NCI-H526 (cell line): ENCODE measurements at regions not wholly inside any gene's neighbourhood (a gene's known extent, or its start where the extent isn't known, plus 50 kb on each side); places are given as distances from the start of the nearest gene placed in this dataset.

Experiments
- DNase-seq, 2 experiments: peaks; one replicate each; lab custom pipeline; 2025; lab: John Stamatoyannopoulos, UW

DNA sequence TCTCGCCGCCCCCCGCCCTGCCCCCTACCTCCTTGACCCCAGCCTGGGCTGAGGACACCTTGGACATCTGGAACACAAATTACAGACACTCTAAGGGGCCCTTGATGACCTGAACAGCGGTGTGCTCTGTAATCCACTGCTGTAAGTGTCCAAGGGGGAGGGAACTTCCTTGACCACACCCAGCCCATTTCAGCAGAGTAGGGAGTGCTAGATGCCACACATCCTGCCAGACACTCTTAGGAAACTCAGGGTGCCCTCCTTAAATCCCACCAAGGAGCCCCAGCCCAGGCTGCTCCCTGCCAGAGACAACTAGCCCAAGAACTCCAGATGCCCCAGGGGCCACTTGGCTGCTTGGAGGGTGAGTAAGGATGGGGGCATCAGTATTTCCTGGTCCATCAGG, 282.2 kb downstream of the RRAGC start:
- DNase-seq = no peak

DNA sequence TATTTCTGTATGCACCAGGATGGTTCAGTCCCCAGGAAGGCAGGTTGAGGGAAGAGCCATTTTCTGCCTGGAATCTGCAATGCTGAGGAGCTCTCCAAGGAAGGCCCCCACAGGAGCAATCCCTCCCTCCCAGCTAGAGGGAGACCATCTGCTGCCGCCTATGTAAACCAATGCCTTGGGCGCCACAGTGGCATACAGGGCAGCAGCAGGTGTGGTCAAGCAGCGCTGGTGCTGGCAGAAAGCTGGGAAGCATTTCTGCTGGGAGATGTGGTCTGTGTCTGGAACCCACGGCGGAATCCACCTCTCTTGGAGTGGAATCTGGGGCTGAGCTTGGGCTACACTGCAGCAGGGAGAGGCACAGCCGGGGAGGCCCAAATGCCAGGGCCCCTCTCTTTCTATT, 283.3 kb downstream of the RRAGC start:
- peak; percentile 40 to 74 for DNase-seq

DNA sequence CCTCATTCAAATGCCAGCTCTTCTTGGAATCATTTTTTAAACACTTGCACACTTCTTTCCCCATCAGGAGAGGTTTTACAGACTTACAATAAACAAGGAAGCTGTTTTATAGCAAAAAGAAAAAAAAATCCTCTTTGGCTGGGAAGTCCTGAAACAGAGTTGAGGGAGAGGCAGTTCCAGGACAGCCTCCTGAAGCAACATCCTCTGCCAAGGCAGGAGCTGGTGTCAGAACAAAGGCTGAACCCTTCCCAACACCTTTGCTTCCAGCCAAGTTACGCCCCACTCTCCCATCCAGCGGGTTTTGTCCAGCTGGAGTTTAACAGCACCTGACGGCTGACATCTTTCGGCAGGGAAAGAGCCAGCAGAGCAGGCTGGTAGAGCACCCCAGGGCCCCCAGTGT, 287.8 kb downstream of the RRAGC start:
- no peak for DNase-seq

DNA sequence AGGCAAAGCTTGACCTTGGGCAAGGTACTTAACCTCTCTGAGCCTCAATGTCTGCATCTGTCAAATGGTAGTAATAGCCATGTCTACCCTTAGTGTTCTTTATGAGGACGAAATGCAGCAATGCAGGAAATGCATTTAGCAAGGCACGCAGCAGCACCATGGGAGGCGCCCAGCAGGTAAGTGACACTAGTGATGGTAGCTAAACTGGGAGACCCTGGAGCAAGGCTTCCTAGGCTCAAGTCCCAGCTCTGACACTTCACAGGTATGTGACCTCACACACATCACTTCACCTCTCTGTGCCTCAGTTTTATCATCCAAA, 289.0 kb downstream of the RRAGC start:
- DNase-seq = no peak

DNA sequence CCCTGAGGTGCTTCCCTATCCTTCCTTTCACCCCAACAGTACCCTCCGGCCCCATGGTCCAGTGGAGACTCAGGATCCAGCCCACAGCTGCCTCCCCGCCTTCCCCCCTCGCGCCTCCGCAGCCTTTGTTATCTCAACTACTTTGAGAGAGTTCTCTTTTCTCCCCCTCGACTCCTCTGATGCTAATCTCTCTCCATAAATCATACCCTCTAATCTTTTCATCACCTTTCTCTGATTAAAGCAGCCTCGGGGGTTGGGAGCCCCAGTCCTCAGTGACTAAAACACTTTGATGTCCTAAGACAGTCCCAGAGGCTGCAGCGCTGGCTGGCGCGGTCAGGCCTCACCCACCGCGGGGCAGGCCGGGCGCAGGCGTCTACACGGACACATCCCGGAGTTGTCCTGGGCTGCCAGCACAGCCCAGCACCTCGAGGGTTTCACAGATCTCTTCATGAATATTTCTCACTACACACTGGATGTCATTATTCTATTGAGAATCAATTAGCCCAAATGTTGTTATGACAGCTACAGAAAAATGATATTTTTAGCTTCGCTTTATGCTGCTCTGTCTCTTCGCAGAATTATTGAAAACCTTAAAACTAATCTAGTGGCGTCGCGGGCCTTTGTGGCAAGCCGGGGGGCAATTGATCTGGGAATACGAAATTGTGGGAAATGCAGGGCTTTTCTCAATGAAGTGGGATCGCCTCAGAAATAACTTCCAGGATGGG, 289.5 kb downstream of the RRAGC start:
- no peak for DNase-seq

DNA sequence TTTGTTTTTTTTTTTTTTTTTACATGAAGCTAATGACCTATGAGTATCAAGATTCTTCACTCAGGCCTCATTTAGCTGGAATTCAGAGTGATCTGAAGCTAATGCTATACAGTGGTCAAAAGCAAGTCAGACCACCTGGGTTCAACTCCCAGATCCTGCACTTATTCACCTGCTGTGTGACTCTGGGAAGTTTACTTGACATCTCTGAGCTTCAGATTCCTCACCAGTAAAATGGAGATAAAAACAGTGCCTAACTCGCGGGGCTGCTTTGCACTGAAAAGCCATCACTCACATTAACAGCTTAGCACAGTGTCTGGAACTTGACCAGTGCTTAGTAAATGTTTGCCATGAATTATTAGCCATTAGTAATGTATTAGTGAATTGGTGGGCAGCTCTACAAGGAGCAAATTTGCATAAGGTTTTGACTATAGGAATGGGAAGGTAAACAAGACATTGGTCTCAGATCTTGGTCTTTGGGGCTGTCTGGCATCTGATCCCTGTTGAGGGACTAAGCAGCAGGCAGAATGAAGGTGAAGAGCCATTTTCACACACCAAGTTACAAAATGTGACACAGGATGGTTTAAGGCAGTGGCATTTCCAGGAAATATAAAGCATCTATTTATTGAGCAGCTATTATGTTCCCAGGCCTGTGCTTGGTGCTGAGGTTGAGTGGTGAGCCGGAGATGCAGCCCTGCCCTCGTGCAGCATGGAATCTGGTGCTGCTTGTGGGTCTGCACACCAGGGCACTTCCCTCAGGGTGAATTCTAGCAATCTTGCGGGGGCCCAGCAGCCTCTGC, 291.3 kb downstream of the RRAGC start:
- DNase-seq = no peak

DNA sequence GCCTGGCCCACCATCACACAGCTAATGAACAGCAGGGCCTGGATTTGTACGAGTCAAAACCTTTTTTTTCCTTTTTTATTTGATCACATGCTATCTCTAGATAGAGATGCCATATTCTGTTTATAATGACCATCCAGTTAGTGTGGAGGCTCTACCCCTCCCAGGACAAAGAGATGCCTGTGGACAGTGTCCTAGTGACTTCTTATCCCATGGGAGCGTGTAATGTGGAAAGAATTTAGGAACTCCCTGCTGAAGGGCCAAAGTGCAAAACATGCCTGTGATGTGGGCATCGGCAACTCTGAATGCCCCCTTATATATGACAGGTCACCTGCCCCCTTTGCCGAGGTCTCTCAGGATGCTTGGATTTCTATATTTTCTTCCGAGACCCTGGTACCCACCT, 292.2 kb downstream of the RRAGC start:
- no peak for DNase-seq

DNA sequence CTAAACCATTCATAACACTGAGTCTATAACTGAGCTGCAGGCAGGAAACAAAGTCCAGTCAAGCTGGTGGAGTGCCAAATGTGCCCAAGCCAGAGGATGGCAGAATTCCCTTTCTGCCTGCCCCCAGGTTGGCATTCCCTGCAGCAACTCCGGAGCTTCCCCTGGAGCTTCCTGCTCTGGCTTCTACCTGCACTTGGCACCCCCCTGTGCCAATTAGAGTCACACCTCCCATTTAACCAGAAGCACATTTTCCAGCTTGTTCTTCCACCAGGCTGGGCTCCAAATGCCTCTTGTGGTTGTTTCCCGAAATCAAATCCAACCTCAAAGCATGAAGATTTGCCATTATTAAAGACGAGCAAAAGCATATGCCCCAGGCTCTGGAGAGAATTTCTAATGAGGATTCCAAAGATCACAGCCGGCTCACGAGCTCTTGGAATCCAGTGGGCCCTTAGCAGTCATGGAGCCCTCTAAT, 294.5 kb downstream of the RRAGC start:
- no peak for DNase-seq

DNA sequence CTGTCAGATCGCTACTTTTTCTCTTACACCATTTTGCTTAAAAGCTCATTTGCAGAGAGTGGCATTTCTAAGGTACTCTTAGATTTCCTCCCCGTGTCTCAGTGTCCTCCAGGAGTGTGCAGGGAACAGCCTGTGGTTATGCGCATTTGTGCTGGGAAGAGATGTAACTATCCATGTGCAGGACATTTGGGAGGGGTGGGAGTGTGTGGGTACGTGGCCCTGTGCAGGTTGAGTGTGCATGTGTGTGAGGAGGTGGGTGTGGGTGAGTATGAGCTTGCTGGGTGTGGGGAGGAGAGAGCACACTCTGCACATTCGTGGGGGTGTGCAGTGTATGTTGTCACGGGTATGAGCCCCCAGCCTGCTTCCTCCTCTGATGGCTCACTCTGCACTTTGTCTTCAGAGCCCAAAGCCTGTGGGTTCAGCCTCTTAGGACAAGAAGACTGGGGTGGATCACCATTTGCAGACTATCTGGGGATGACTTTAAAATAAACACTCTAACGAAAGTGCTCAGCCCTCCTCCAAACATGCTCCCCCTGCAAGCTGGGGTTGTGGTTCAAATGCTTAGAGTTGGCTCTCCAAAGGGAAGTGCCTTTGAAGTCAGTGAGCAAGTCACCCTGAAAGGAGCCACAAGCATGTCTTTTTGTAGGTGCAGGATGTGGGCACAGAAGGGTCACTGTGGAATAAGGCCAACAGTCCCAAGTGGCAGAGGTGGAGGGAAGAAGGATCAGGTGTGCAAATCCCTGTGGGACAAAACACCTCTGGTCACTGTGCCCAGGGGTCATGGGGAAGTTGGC, 295.4 kb downstream of the RRAGC start:
- DNase-seq = no peak

DNA sequence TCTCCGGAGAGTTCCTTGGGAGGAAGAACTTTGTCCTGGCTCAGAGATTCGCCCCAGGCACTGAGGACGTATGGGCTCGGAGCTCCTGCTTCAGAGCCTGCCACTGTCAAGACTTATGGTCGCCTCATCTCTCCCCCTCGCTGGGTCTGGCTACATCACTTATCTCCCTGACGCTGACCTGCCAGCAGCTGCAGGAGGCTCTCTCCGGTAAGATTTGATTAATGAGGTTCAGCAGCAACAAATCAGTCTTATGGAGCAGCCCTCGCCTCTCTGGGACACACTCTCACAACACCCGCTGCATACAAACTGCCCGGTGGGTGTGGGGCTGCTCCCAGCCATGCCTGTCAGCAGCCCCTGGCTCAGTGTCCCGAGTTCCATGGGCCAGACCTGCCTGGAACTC, 297.8 kb downstream of the RRAGC start:
- peak in 1 of 2 experiments; percentile 46 for DNase-seq

DNA sequence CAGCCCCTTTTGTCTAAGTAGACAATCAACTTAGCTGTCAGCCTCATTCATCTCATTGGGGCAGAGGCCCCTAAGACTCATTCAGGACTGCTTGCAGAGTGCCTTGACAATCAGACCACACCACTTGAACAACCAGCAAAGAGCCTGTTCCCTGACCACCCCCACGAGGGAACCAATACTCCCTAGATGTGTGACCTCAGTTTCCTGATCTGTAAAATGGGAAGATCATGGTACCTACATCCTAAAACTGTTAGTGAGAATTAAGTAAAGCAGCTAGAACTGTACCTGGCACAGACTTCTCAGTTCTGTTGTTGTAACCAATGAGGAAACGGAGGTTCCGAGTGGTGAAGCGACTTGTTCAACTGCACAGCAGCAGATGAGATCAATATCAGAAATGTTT, 298.5 kb downstream of the RRAGC start:
- DNase-seq = no peak

DNA sequence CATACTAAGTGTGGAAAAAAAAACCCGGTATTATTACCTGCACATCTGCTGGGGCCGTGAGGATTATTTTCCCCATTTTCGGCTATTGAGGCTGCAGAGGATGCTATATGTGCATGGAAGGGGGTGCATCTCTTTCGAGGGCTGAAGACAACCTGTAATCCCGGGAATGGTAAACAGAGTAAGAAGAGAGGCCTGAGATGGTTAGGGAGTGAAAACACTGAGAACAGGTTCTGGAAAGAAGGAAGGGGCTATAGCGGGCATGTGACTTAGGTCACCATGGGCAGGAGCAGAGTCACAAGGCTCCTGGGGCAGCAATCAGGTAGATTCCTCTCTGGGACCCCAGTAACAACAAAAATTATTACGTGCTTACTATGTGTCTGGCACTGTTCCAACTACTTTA, 299.1 kb downstream of the RRAGC start:
- no peak for DNase-seq

DNA sequence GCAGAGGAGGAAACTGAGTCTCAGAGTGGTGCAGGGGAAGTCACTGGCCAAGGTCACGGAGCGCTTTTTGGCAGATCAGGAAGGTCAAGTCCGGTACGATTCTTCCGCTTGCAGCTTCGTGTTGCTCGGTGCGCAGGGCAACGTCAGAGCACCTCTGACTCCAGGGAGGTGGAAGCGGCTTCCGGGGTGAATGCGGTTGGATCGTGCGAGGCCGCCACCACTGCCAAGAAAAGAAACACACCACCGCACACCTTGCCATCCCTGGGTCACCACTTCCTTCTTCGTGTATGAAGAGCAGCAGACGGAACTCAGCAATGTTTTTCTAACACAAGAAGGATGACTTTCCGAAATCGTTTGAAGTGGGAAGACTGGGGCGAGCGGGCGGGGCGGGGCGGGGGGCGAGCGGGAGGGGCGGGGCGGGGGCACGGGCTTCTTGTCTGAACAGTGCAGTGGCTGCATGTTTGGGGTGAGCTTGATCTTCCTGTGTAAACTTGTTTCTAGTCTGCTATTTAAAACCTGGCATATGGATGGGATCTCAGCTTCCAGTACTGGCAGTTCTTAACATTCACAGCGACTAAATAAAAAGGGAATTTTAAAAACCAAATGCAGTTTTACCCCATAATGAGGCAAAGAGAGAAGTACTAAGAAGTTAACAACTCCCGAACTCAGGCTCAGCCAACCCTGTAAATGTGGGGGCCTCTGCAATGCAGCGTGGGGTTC, 300.0 kb downstream of the RRAGC start:
- DNase-seq = no peak

DNA sequence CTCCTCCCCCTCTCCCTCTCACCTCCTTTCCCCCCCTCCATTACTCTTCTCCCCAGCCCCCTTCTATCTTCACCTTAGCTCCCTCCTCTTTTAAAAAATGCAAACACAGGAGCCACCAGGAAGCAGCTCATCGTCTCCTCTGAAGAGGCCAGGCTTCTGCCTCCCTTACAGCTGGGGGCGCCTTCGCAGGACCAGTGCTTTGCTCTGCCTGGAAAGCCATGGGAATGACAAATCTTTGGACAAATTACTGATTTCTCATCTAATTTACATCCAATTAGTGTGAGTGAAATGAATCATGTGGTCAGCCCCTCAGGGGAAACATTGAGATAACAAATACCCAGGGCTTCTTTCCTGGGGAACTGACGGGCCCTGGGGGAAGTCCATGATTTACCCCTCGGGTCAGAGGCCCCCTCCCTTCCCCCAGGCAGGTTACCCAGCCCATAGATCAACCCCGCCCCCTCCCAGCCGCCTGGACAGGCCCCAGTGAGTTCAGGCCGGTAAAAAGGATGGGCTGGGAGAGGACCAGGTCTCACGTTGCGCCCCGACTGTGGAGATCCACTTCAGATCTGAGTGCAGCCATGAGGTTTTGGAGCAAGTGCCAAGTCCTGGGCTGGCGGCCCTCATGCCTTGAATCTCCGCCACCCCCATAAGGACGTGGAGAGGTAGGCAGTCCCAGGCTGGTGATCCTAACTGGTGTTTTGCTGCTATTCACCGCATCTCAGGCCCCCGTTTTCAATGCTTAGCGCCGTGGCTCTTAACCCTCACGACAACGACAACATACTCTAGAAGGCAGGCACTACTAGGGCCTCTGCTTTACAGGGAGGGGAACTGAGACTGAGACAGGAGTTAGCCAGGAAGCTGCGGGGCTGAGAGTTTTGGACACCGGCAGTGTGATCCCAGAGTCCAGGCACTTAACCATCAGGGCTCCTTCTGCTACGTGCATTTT, 300.8 kb downstream of the RRAGC start:
- peak in 1 of 2 experiments; percentile 55 for DNase-seq

DNA sequence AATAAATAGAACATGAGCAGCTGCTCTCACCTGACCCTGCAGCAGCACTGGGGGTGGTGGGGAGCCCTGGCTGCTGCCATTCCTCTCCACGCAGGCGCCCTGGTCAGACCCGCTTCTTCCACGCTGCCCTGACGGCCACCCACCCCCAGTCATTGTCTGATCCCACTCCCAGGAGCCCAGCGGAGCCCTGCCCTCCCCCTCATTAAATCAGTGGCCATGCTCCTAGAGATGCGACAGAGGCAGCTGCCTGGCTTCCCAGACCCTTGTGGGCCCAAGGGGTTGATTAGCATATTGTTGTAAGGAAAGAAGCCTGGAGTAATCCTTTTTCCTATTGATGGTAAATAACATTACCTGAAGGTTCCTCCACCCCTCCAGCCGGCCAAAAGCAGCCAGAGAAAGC, 301.5 kb downstream of the RRAGC start:
- peak in 1 of 2 experiments; percentile 50 for DNase-seq

DNA sequence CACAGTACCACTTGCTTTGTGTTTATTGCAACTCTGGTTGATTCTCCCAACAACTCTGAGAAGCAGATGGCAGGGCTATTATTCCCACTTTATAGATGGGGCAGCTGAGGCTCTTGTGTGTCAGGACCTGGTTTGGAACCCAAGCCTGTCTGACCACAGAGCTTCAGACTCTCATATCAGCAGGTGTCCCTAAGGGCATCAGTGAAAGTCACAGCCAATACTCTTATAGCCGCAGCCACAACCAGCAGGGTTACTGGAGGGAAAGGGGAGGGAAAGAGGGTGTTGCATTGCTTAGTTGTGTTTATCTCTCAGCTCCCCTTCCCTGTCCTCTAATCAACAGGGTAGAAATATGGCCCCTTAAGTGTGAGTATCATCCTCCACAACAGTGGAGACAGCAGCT, 304.0 kb downstream of the RRAGC start:
- no peak for DNase-seq

DNA sequence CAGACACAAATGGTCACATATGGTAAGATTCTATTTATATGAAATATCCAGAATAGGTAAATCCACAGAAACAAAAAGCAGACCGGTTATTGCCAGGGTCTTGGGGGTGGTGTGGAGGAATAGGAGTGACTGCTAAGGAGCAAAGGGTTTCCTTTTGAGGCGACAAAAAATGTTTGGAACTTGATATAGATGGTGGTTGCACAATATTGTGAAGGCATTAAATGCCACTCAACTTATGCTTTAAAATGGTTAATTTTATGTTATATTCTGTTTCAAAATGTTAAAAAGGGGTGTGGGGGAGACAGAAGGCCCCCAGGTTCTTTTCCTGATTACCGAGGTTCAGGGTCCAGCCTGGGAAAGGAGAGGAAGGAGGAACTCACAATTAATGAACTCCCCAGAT, 304.4 kb downstream of the RRAGC start:
- DNase-seq = no peak

DNA sequence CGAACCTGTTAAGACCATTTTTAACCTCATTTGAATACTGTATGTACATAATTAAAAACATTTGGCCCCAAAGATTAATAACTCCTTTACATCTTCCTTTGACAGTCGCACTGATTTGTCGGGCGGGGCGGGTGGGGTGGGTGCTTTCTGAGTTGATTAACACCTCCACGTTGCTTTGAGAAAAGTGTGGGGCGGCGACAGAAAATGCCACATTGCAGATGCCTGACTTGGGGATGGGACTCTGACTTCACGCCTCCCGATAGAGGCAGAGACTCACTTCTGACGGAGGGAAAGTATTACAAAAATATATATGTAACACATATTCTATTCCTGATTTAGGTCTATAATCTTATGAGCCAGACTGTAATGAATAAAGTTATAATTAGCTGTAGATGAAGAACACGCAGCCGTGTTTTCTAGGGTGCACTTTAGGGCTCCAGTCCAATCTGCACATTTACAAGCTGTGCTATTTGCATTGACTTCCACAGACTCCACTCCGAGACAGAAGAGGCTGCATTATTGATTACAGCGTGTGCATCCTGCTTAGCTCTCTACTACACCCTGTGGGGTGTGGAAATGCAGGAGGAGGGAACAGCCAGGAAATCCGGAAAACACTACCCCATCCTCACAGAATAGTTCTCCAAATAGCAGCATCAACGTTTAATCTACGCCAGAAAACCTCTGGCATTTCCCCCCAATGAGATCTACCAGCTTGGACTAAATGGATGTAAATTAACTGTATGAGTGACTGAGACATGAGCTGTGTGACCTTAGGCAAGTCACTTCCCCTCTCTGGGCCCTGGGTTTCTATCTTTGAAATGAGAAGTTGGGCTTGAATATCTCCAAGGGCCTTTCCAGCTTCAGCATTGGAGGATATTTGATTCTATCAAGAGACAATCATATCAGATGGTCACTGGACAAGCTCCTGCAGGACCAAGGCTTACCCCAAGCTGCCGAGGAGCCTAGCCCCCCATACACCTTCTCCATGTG, 308.0 kb downstream of the RRAGC start:
- peak in 1 of 2 experiments; percentile 11 for DNase-seq

DNA sequence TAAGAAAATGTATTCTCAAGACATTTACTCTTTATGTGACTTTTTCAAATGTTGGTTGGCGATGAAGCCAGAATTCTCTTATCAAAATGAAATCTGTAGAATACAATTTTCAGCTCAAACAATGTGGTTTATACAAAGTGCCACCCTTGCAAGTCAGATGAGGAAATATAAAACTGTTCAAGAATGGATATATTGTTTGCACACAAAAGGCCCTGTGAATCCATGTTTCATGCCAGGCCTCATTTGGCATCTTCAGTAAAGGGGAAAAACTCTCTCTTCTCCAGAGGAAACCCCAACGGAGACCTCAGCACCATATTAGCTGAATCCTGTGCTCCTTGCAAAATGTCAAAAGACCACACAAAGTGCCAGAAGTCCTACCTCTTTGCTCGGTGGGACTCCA, 310.4 kb downstream of the RRAGC start:
- DNase-seq = no peak

DNA sequence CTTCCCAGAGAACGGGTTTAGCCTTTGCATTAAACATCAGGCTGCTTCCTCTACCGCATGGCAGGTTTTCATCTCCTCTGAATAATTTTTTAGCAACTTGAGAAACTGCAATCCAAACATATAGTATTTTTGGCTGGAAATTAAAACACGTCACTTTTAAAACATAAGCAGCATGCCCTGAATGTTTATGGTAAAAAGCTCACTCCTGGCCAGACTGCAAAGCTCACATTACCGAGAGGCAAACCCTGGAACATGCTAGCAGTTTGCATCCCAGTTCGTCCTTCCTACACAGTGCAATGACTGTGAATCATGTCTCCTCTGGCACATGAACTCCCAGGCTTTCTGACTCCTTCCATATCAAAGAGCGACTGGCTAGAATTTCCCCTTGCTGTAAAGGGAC, 312.3 kb downstream of the RRAGC start:
- no peak for DNase-seq
